ENCODE measurements at regions not wholly inside any gene's neighbourhood (a gene's known extent, or its start where the extent isn't known, plus 50 kb on each side); places are given as distances from the start of the nearest gene placed in this dataset.

- FAIRE-seq (no peak), DNase-seq (no peak)
- no peak overlapping the region for H3K27ac ChIP-seq (ENCODE audit: low read depth in 2 of 2, low read length in 2 of 2)
- no peaks in the 10 kb centered on the region for H3K9me3 ChIP-seq (ENCODE audit: control insufficient read depth in 2 of 3, insufficient read depth in 1 of 3, low read length in 3 of 3)
- TF ChIP-seq CTCF (IDR thresholded peaks at IDR 0.05; ENCODE audit: borderline replicate concordance, extremely low read depth, insufficient read depth): no peak
- intact Hi-C loops (cut with DNase I): no loop called here
- H3K4me1 ChIP-seq (ENCODE audit: control insufficient read depth in 2 of 3, insufficient read depth in 2 of 3, low read depth in 1 of 3, low read length in 3 of 3): no peaks in the 10 kb centered on the region
- no peaks in the 10 kb centered on the region for H3K27me3 ChIP-seq (ENCODE audit: control insufficient read depth, insufficient read depth, low read length)
- no peak overlapping the region for H3K4me3 ChIP-seq (ENCODE audit: low read length in 3 of 3)
- H3K36me3 ChIP-seq (ENCODE audit: control insufficient read depth in 2 of 3, insufficient read depth in 3 of 3, low read length in 3 of 3): no peaks in the 10 kb centered on the region
- no peak overlapping the region for H3K9ac ChIP-seq (ENCODE audit: low read length in 3 of 3)
Measured at GRCh38 chr18:65347446-65347845, 403.4 kb upstream of the CDH7 start.

GRCh38 chr18:65346086-65346485 is 404.7 kb upstream of the CDH7 start:
- intact Hi-C loops (cut with DNase I): no loop called here
- no peak overlapping the region for H3K9ac ChIP-seq (ENCODE audit: low read length in 3 of 3)
- no peak for TF ChIP-seq CTCF (IDR thresholded peaks at IDR 0.05; ENCODE audit: borderline replicate concordance, extremely low read depth, insufficient read depth)
- no peaks in the 10 kb centered on the region for H3K27me3 ChIP-seq (ENCODE audit: control insufficient read depth, insufficient read depth, low read length)
- no peaks in the 10 kb centered on the region for H3K4me1 ChIP-seq (ENCODE audit: control insufficient read depth in 2 of 3, insufficient read depth in 2 of 3, low read depth in 1 of 3, low read length in 3 of 3)
- FAIRE-seq (no peak), DNase-seq (no peak)
- H3K4me3 ChIP-seq (ENCODE audit: low read length in 3 of 3): no peak overlapping the region
- no peak overlapping the region for H3K27ac ChIP-seq (ENCODE audit: low read depth in 2 of 2, low read length in 2 of 2)
- no peaks in the 10 kb centered on the region for H3K36me3 ChIP-seq (ENCODE audit: control insufficient read depth in 2 of 3, insufficient read depth in 3 of 3, low read length in 3 of 3)
- no peaks in the 10 kb centered on the region for H3K9me3 ChIP-seq (ENCODE audit: control insufficient read depth in 2 of 3, insufficient read depth in 1 of 3, low read length in 3 of 3)

DNA sequence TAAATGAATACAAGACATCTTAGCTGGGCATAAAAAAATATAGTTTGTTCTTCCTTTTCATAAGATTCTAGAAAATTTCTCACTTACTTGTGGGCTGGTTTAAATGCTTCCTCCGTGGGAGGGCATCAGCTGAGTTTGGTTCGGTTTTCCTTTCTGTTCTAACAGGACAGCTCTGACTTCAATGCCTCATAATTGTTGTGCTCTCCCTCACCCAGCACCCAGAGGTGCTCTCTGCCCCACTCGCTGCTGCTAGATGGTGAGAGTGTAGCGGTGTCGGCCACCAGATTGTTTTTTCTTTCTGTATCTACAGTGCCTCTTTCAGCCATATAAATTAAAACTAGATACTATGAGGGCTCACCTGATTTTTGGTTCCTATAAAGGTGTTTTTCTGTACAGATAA is 407.2 kb upstream of the CDH7 start:
- no peaks in the 10 kb centered on the region for H3K9me3 ChIP-seq (ENCODE audit: control insufficient read depth in 2 of 3, insufficient read depth in 1 of 3, low read length in 3 of 3)
- H3K4me1 ChIP-seq (ENCODE audit: control insufficient read depth in 2 of 3, insufficient read depth in 2 of 3, low read depth in 1 of 3, low read length in 3 of 3): no peaks in the 10 kb centered on the region
- DNase-seq (no peak), FAIRE-seq (no peak)
- H3K4me3 ChIP-seq (ENCODE audit: low read length in 3 of 3): no peak overlapping the region
- H3K27ac ChIP-seq (ENCODE audit: low read depth in 2 of 2, low read length in 2 of 2): no peak overlapping the region
- intact Hi-C loops (cut with DNase I): no loop called here
- no peaks in the 10 kb centered on the region for H3K27me3 ChIP-seq (ENCODE audit: control insufficient read depth, insufficient read depth, low read length)
- no peaks in the 10 kb centered on the region for H3K36me3 ChIP-seq (ENCODE audit: control insufficient read depth in 2 of 3, insufficient read depth in 3 of 3, low read length in 3 of 3)
- no peak overlapping the region for H3K9ac ChIP-seq (ENCODE audit: low read length in 3 of 3)
- no peak for TF ChIP-seq CTCF (IDR thresholded peaks at IDR 0.05; ENCODE audit: borderline replicate concordance, extremely low read depth, insufficient read depth)

DNA sequence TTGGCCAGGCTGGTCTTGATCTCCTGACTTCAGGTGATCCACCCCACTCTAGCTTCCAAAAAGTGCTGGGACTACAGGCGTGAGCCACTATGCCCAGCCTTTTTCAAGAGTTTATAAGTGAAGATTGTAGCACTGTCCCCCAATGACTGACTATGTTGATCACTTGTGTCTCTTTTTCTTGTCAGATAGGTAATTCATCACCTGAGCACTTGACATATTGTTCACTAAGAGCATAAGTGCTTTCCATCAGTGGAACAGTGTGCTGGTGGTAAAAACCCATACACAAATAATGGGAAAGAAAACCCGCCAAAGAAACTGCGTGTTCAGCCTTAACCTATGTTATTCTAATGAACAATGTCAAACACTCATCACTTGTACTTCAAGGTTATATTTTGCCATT is 414.4 kb upstream of the CDH7 start:
- intact Hi-C loops (cut with DNase I): no loop called here
- Histone ChIP-seq H3K27me3 (ENCODE audit: control insufficient read depth, insufficient read depth, low read length) (no peaks in the 10 kb centered on the region), H3K4me1 (ENCODE audit: control insufficient read depth in 2 of 3, insufficient read depth in 2 of 3, low read depth in 1 of 3, low read length in 3 of 3) (no peaks in the 10 kb centered on the region), H3K27ac (ENCODE audit: low read depth in 2 of 2, low read length in 2 of 2) (no peak overlapping the region), H3K9me3 (ENCODE audit: control insufficient read depth in 2 of 3, insufficient read depth in 1 of 3, low read length in 3 of 3) (no peaks in the 10 kb centered on the region), H3K4me3 (ENCODE audit: low read length in 3 of 3) (no peak overlapping the region), H3K36me3 (ENCODE audit: control insufficient read depth in 2 of 3, insufficient read depth in 3 of 3, low read length in 3 of 3) (no peaks in the 10 kb centered on the region), H3K9ac (ENCODE audit: low read length in 3 of 3) (no peak overlapping the region)
- DNase-seq (no peak), FAIRE-seq (no peak)
- no peak for TF ChIP-seq CTCF (IDR thresholded peaks at IDR 0.05; ENCODE audit: borderline replicate concordance, extremely low read depth, insufficient read depth)

Data from kidney (tissue), 13 donors.